GM06990 (cell line): ENCODE measurements at regions not wholly inside any gene's neighbourhood (a gene's known extent, or its start where the extent isn't known, plus 50 kb on each side); places are given as distances from the start of the nearest gene placed in this dataset.

Experiments used
- DNase-seq: peaks from one replicate; pipeline ENCODE4 v3.0.0-alpha.2; 2011; ENCODE audit not compliant: insufficient read length; ENCODE audit errors: extremely low read depth
- H3K27me3 ChIP-seq: replicated peaks from 2 replicates; pipeline ENCODE4 v1.6.0; 2011; ENCODE audit warnings: low read length; ENCODE audit not compliant: control insufficient read depth, insufficient read depth
- H3K36me3 ChIP-seq: 2 replicates; pipeline ENCODE4 v1.5.1; 2011; ENCODE audit warnings: low read length; ENCODE audit not compliant: control insufficient read depth, insufficient read depth
- H3K4me3 ChIP-seq: replicated peaks from 2 replicates; pipeline ENCODE4 v1.5.1; 2011; ENCODE audit warnings: low read depth, mild to moderate bottlenecking, control low read depth, low read length
- CTCF ChIP-seq: IDR thresholded peaks from 2 replicates; pipeline ENCODE4 v1.5.1; 2011; ENCODE audit warnings: low read length, control low read depth, mild to moderate bottlenecking, inconsistent platforms; ENCODE audit not compliant: insufficient read depth, poor library complexity, severe bottlenecking

- Histone ChIP-seq H3K36me3 (no peaks in the 10 kb centered on the region), H3K4me3 (no peak overlapping the region), H3K27me3 (no peaks in the 10 kb centered on the region)
- DNase-seq: no peak
- TF ChIP-seq CTCF: no peak
Observed at GRCh38 chr13:26824581-26824980, 64.0 kb upstream of the GPR12 start.

DNA sequence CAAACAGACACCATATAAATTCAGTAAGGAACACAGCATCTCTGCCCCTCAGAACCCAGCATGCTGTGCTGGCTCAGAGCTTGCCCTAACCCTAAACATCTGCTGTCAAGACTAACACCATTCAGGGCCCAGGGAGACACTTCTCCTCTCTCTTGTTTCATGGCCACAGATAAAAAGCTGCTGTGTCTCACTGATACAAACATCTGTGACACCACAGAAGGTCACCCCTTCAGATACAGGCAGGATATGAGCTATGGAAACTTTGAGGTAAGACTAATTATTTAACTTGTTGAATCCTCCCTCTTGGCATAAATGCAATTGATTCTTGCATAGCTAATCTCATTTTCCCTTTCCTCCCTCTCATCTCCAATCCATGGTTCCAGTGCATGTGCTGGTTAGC lies 61.6 kb upstream of the GPR12 start:
- no peaks in the 10 kb centered on the region for H3K27me3 ChIP-seq
- H3K36me3 ChIP-seq: no peaks in the 10 kb centered on the region
- DNase-seq: no peak
- H3K4me3 ChIP-seq: no peak overlapping the region
- no peak for TF ChIP-seq CTCF

GRCh38 chr13:26821672-26822071 lies 61.1 kb upstream of the GPR12 start:
- no peak for TF ChIP-seq CTCF
- Histone ChIP-seq H3K27me3 (no peaks in the 10 kb centered on the region), H3K36me3 (no peaks in the 10 kb centered on the region), H3K4me3 (no peak overlapping the region)
- no peak for DNase-seq

GRCh38 chr13:26820871-26821270 lies 60.3 kb upstream of the GPR12 start:
- Histone ChIP-seq H3K36me3 (no peaks in the 10 kb centered on the region), H3K27me3 (no peaks in the 10 kb centered on the region; the same call in 1 of the 2 replicates), H3K4me3 (no peak overlapping the region)
- no peak for TF ChIP-seq CTCF
- no peak for DNase-seq

- no peak for TF ChIP-seq CTCF
- Histone ChIP-seq H3K27me3 (no peaks in the 10 kb centered on the region; the same call in 1 of the 2 replicates), H3K4me3 (no peak overlapping the region), H3K36me3 (no peaks in the 10 kb centered on the region)
- no peak for DNase-seq
Observed at GRCh38 chr13:26819046-26819445, 58.5 kb upstream of the GPR12 start.

DNA sequence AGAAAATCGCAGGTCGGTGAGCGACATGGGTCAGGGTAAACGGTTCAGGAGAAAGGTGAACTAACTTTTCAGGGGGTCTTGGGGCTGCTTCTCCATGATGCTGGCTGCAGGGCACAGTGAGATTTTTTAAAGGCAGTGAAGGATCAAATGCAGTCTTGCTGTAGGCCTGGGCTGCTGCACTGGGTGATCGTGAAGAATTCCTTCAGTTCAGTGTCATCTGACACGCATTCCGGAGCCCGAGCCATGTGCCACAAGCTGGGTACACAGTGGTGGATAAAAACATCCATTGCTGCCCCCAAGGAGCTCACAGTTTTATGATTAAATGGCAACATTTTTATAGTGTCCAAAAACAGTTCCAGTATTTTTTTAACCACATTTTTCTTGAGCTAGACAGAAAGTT lies 56.3 kb upstream of the GPR12 start:
- no peak for TF ChIP-seq CTCF
- H3K4me3 ChIP-seq: no peak overlapping the region
- H3K27me3 ChIP-seq: no peaks in the 10 kb centered on the region; the same call in none of the 2 replicates
- no peaks in the 10 kb centered on the region for H3K36me3 ChIP-seq
- no peak for DNase-seq
